Stomach (tissue), 8 donors: ENCODE measurements at regions not wholly inside any gene's neighbourhood (a gene's known extent, or its start where the extent isn't known, plus 50 kb on each side); places are given as distances from the start of the nearest gene placed in this dataset.

Source experiments
- DNase-seq, 2 donors: peaks; one replicate each; pipeline versions ENCODE4 v3.0.0 to v3.0.0-alpha.2; 2013 to 2019
- H3K27ac ChIP-seq, 5 donors: fragments of 200-600 bp in 4 of 5; sonication (generic) in 4 of 5; one replicate each; pipeline ENCODE4 v1.5.1; 2013 to 2019; ENCODE audit warnings: mild to moderate bottlenecking in 1 of 5, moderate library complexity in 1 of 5
- H3K27me3 ChIP-seq, 3 donors: fragments of 200-600 bp; sonication (generic); one replicate each; pipeline ENCODE4 v1.5.1; 2017 to 2019; ENCODE audit warnings: mixed run types in 1 of 3
- H3K36me3 ChIP-seq, 4 donors: fragments of 200-600 bp; sonication (generic); 1 replicate in 3 of 4; 2 replicates in 1 of 4; pipeline ENCODE4 v1.5.1; 2016 to 2019
- H3K4me1 ChIP-seq, 4 donors: fragments of 200-600 bp; sonication (generic); one replicate each; pipeline ENCODE4 v1.5.1; 2016 to 2019
- H3K4me3 ChIP-seq, 4 donors: fragments of 200-600 bp; sonication (generic) in 3 of 4; one replicate each; pipeline ENCODE4 v1.5.1; 2016 to 2019; ENCODE audit warnings: mild to moderate bottlenecking in 1 of 4
- H3K9me3 ChIP-seq, 4 donors: fragments of 200-600 bp; sonication (generic); one replicate each; pipeline ENCODE4 v1.5.1; 2016 to 2019
- EP300 ChIP-seq: sonication (generic); formaldehyde crosslinking; IDR thresholded peaks from one replicate; pipeline ENCODE4 v1.6.1; 2017; ENCODE audit warnings: antibody characterized with exemption
- POLR2A ChIP-seq, 4 donors: fragments of 450-650 bp; IDR thresholded peaks; one replicate each; pipeline ENCODE4 v1.6.1; 2016; ENCODE audit warnings: antibody characterized with exemption in 4 of 4, control low read depth in 2 of 4, mild to moderate bottlenecking in 1 of 4, moderate library complexity in 1 of 4
- POLR2AphosphoS5 ChIP-seq, 3 donors: sonication (generic); formaldehyde crosslinking; IDR thresholded peaks; one replicate each; pipeline ENCODE4 v1.6.1; 2016; ENCODE audit warnings: antibody characterized with exemption in 3 of 3
- WGBS, 5 donors: extraction: QIAGEN DNeasy Blood & Tissue Kit in 3 of 5; methylation state at CpG; one replicate each; pipeline versions ENCODE4 v1.1.5 to v1.1.7; 2013 to 2018; 5-methylcytosine and 5-hydroxymethylcytosine counted together
- intact Hi-C: fragments of 100-400 bp; cut with DNase I; formaldehyde crosslinking; loops from one replicate; pipeline ENCODE4 v1.15.1; 2023; ENCODE audit warnings: low total_unique reads
- TF ChIP-seq, protein P1 (sequence below), 7 experiments: fragments of 450-650 bp in 4 of 7; fragments of 200-600 bp in 3 of 7; sonication (generic) in 3 of 7; IDR thresholded peaks; one replicate each; pipeline ENCODE4 v1.5.1; 2016 to 2019; ENCODE audit warnings: antibody characterized with exemption in 7 of 7, control low read depth in 2 of 7, mild to moderate bottlenecking in 1 of 7
- donor health status: healthy with polysubstance abuse.
- donor health status: Bipolar disorder and iron deficiency.
- donor health status: healthy.

DNA sequence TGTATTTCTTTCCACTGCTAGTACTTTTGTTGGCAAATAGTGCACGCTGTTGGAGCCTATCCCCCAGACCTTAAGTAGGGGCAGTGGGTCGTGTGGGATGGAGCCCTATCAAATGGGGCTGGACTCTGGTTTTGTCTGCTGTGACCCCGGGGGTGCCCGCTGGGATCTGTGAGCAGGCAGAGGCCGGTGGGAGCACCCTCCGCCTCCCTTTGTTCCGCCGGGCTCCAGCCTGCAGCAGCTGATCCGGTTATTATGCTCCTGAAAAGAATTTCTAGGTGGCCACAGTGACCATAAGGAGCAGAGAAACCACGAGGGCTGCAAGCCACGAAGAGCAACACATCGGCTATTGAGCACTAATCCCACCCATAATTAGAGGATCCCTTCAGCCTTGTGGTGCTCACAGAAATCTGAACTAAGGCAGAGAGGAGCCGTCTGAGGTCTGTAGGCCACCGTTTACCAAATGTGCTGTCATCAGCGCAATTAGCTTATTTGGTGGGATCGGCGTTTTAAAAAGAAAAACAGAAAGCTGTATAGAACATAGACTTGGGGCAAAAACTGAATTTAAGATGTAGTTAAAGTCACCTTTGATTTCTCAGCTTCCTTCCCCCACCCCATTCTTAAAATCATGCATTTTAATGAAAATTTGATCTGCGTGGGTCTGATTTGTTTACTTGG, 598.3 kb upstream of the JAG1 start:
- Histone ChIP-seq H3K4me3 (no peak overlapping the region), H3K36me3 (no peaks in the 10 kb centered on the region), H3K4me1 (peaks cover 5 to 20% (median 10%) of the 10 kb centered on the region in 4 donors), H3K27ac (no peak overlapping the region), H3K9me3 (no peaks in the 10 kb centered on the region), H3K27me3 (no peaks in the 10 kb centered on the region)
- no peak for TF ChIP-seq POLR2A (IDR thresholded peaks at IDR 0.05)
- TF ChIP-seq EP300 = no peak
- TF ChIP-seq, protein P1, sequence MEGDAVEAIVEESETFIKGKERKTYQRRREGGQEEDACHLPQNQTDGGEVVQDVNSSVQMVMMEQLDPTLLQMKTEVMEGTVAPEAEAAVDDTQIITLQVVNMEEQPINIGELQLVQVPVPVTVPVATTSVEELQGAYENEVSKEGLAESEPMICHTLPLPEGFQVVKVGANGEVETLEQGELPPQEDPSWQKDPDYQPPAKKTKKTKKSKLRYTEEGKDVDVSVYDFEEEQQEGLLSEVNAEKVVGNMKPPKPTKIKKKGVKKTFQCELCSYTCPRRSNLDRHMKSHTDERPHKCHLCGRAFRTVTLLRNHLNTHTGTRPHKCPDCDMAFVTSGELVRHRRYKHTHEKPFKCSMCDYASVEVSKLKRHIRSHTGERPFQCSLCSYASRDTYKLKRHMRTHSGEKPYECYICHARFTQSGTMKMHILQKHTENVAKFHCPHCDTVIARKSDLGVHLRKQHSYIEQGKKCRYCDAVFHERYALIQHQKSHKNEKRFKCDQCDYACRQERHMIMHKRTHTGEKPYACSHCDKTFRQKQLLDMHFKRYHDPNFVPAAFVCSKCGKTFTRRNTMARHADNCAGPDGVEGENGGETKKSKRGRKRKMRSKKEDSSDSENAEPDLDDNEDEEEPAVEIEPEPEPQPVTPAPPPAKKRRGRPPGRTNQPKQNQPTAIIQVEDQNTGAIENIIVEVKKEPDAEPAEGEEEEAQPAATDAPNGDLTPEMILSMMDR (IDR thresholded peaks at IDR 0.05) = no peak
- TF ChIP-seq POLR2AphosphoS5 (IDR thresholded peaks at IDR 0.05) = no peak
- intact Hi-C loops = loop anchor here (10.0 kb wide), 1 partner anchor 717 kb away; no protein-coding TSS in a partner anchor
- no peak for DNase-seq
- 83 to 90% (median 88%) methylated on average over 18 of the region's 18 CpGs for WGBS, 5 donors

DNA sequence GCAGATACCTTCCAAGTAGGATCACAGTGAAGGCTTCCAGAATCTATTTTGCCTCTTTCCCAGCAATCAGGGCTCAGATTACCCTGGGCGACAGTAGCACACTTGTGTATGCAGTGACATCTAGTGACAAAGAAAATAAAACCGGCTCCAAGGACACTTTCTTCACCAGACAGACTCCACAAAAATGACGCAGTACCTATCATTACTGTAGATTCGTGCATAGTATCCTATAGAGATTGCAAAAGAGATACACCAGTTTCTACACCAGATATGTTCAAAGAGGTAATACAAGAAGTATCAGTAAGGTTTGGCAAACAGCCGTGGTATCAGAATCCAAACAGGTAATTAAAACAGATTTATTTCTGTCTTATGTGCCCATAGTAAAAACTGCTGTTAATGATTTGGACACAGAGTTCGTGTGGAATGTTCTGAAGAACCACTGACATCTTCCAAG, 600.4 kb upstream of the JAG1 start:
- no peak for TF ChIP-seq EP300
- TF ChIP-seq POLR2AphosphoS5 (IDR thresholded peaks at IDR 0.05) = peak in 1 of 3 donors; percentile 42
- TF ChIP-seq, protein P1 (IDR thresholded peaks at IDR 0.05) = peak in 5 of 7 experiments; percentile 5 to 59 (median 53)
- intact Hi-C loops = loop anchor here (10.0 kb wide), 1 partner anchor 719 kb away; no protein-coding TSS in a partner anchor
- 7 to 12% (median 9%) methylated on average over 6 of the region's 6 CpGs for WGBS, 5 donors

DNA sequence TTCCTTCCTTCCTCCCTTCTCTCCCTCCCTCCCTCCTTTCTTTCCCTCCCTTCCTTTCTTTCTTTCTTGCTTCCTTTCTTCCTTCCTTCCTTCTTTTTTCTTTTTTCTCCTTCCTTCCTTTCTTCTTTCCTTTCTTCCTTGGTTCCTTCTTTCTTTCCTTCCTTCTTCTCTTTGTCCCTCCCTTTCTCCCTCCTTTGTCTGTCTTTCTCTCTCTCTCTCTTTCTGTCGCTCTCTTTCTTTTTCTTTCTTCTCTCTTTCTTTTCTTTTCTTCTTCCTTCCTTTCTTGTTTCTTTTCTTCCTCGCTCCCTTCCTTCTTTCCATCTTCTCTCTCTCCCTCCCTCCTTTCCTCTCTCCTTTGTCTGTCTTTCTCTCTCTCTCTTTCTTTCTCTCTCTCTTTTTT, 601.9 kb upstream of the JAG1 start:
- Histone ChIP-seq H3K36me3 (no peaks in the 10 kb centered on the region), H3K27me3 (no peaks in the 10 kb centered on the region), H3K9me3 (no peaks in the 10 kb centered on the region), H3K4me3 (no peak overlapping the region), H3K4me1 (peaks cover 0 to 9% (median 0%) of the 10 kb centered on the region in 4 donors), H3K27ac (no peak overlapping the region)
- intact Hi-C loops = loop anchor here (10.0 kb wide), 1 partner anchor 721 kb away; no protein-coding TSS in a partner anchor
- WGBS, 5 donors = 91 to 98% (median 94%) methylated on average over 2 of the region's 2 CpGs
- no peak for DNase-seq
- TF ChIP-seq POLR2A (IDR thresholded peaks at IDR 0.05) (no peak), POLR2AphosphoS5 (IDR thresholded peaks at IDR 0.05) (no peak), EP300 (no peak)
- TF ChIP-seq, protein P1 (IDR thresholded peaks at IDR 0.05) = no peak

More for the DNA sequence above, 600.4 kb upstream of the JAG1 start:
- Histone ChIP-seq H3K4me3 (no peak overlapping the region), H3K9me3 (no peaks in the 10 kb centered on the region), H3K4me1 (peaks cover 0 to 9% (median 0%) of the 10 kb centered on the region in 4 donors), H3K27ac (no peak overlapping the region), H3K27me3 (no peaks in the 10 kb centered on the region), H3K36me3 (no peaks in the 10 kb centered on the region)
- DNase-seq = peak in 1 of 2 donors; percentile 83

DNA sequence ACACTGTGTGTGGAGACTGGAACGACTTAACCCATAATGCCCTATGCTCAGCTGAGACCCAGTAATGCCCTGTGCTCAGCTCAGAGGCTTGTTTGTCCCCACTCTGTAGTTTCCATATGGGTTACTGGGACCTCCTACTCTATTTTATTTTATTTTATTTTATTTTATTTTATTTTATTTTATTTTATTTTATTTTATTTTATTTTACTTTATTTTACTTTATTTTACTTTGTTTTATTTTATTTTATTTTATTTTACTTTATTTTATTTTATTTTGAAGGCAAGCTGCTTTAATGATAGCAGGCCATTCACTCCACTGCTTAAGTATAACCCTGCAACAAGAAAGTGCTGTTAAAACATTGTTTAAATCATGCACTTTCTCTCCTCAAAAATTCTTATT, 603.4 kb upstream of the JAG1 start:
- TF ChIP-seq POLR2AphosphoS5 (IDR thresholded peaks at IDR 0.05) (no peak), EP300 (no peak), POLR2A (IDR thresholded peaks at IDR 0.05) (no peak)
- TF ChIP-seq, protein P1 (IDR thresholded peaks at IDR 0.05) = no peak
- 69 to 88% (median 77%) methylated on average over 1 of the region's 1 CpG for WGBS, 5 donors

More for the DNA sequence above, 603.4 kb upstream of the JAG1 start:
- DNase-seq = no peak
- Histone ChIP-seq H3K9me3 (no peaks in the 10 kb centered on the region), H3K4me1 (peaks cover 0 to 9% (median 0%) of the 10 kb centered on the region in 4 donors), H3K36me3 (no peaks in the 10 kb centered on the region), H3K4me3 (no peak overlapping the region), H3K27me3 (no peaks in the 10 kb centered on the region), H3K27ac (no peak overlapping the region)
- intact Hi-C loops = loop anchor here (10.0 kb wide), 1 partner anchor 722 kb away; no protein-coding TSS in a partner anchor
